H1 (cell line): ENCODE measurements at regions not wholly inside any gene's neighbourhood (a gene's known extent, or its start where the extent isn't known, plus 50 kb on each side); places are given as distances from the start of the nearest gene placed in this dataset.

Experiments used
- CTCF ChIA-PET: fragments of 300-600 bp; sonication (Branson Sonifier 250); formaldehyde crosslinking; loops from one replicate; lab custom pipeline; 2021; ENCODE audit not compliant: partially characterized antibody; lab: Charles Lee
- POLR2A ChIA-PET: fragments of 300-600 bp; sonication (Branson Sonifier 250); formaldehyde crosslinking; loops from one replicate; lab custom pipeline; 2021; ENCODE audit warnings: inconsistent platforms; ENCODE audit not compliant: partially characterized antibody; lab: Charles Lee
- DNase-seq, 2 experiments: peaks; one replicate each; pipeline versions ENCODE4 v3.0.0 to v3.0.0-alpha.2; 2010 to 2022; ENCODE audit warnings: low spot score in 2 of 2, low read depth in 1 of 2, mixed read lengths in 1 of 2
- FAIRE-seq: peaks from 2 replicates; lab custom pipeline; 2011; peaks lifted over from hg19 to GRCh38; lab: Jason Lieb, UNC
- H2AFZ ChIP-seq: 2 replicates; pipeline ENCODE4 v1.8.1; 2012; ENCODE audit warnings: low read length, inconsistent platforms
- H2AK5ac ChIP-seq: 2 replicates; pipeline ENCODE4 v1.6.1; 2013; ENCODE audit warnings: low read depth, low read length
- H2BK120ac ChIP-seq: replicated peaks from 2 replicates; pipeline ENCODE3; 2013; ENCODE audit warnings: low read depth, low read length, inconsistent platforms
- H2BK12ac ChIP-seq: 2 replicates; pipeline ENCODE4 v1.6.1; 2013; ENCODE audit warnings: low read depth, low read length
- H2BK15ac ChIP-seq: 2 replicates; pipeline ENCODE4 v1.6.1; 2013; ENCODE audit warnings: low read length
- H2BK20ac ChIP-seq: 2 replicates; pipeline ENCODE4 v1.6.1; 2013; ENCODE audit warnings: low read length
- H2BK5ac ChIP-seq: 2 replicates; pipeline ENCODE4 v1.6.1; 2013; ENCODE audit warnings: low read depth, low read length
- H3K14ac ChIP-seq: 2 replicates; pipeline ENCODE4 v1.6.1; 2013; ENCODE audit warnings: inconsistent platforms; ENCODE audit not compliant: insufficient read length
- H3K18ac ChIP-seq: 2 replicates; pipeline ENCODE4 v1.6.1; 2013; ENCODE audit warnings: low read length; ENCODE audit errors: extremely low read depth
- H3K23ac ChIP-seq: 2 replicates; pipeline ENCODE4 v1.6.1; 2013; ENCODE audit warnings: inconsistent platforms; ENCODE audit not compliant: insufficient read length
- H3K23me2 ChIP-seq: 2 replicates; pipeline ENCODE4 v1.6.1; 2013; ENCODE audit warnings: low read depth, low read length
- H3K27ac ChIP-seq: 2 replicates; pipeline ENCODE4 v1.6.1; 2011; ENCODE audit warnings: low read depth, low read length, inconsistent platforms
- H3K27me3 ChIP-seq, 4 experiments: replicated peaks in 1 of 4; 1 replicate in 1 of 4; 2 replicates in 3 of 4; pipeline versions ENCODE4 v1.6.1 to v1.8.1; 2011 to 2013; ENCODE audit warnings: low read length in 3 of 4, mild to moderate bottlenecking in 3 of 4, inconsistent platforms in 2 of 4, mixed read lengths in 2 of 4, moderate library complexity in 1 of 4; ENCODE audit not compliant: control insufficient read depth in 3 of 4, insufficient read depth in 3 of 4; ENCODE audit errors: extremely low read depth in 1 of 4
- H3K36me3 ChIP-seq, 4 experiments: 2 replicates each; pipeline versions ENCODE4 v1.6.1 to v1.8.1; 2011 to 2013; ENCODE audit warnings: mild to moderate bottlenecking in 4 of 4, low read length in 3 of 4, moderate library complexity in 2 of 4, control low read depth in 1 of 4, inconsistent platforms in 1 of 4; ENCODE audit not compliant: insufficient read depth in 4 of 4, control insufficient read depth in 2 of 4
- H3K4ac ChIP-seq: replicated peaks from 2 replicates; pipeline ENCODE3; 2013; ENCODE audit warnings: low read length, low read depth, mixed read lengths, inconsistent platforms; ENCODE audit not compliant: insufficient read length
- H3K4me1 ChIP-seq, 4 experiments: replicated peaks in 1 of 4; 1 replicate in 1 of 4; 2 replicates in 3 of 4; pipeline versions ENCODE4 v1.6.1 to v1.8.1; 2011 to 2013; ENCODE audit warnings: low read length in 3 of 4, inconsistent platforms in 2 of 4, mixed read lengths in 1 of 4; ENCODE audit not compliant: insufficient read depth in 4 of 4, control insufficient read depth in 3 of 4
- H3K4me2 ChIP-seq, 2 experiments: 2 replicates each; pipeline versions ENCODE4 v1.6.1 to v1.8.1; 2011 to 2013; ENCODE audit warnings: low read depth in 2 of 2, low read length in 2 of 2, control low read depth in 1 of 2, inconsistent platforms in 1 of 2, mild to moderate bottlenecking in 1 of 2; ENCODE audit not compliant: insufficient read depth in 1 of 2
- H3K4me3 ChIP-seq, 4 experiments: fragments of 200-600, 300-600 bp in 1 of 4; sonication (generic), shearing (Covaris generic), sonication (Bioruptor Twin) in 1 of 4; 2 replicates each; pipeline versions ENCODE4 v1.5.1 to v1.8.1; 2011 to 2016; ENCODE audit warnings: low read length in 4 of 4, low read depth in 3 of 4, control low read depth in 2 of 4, inconsistent platforms in 2 of 4, mild to moderate bottlenecking in 2 of 4, mixed read lengths in 1 of 4, moderate library complexity in 1 of 4; ENCODE audit not compliant: insufficient read depth in 2 of 4; ENCODE audit errors: extremely low read depth in 1 of 4
- H3K56ac ChIP-seq: replicated peaks from 2 replicates; pipeline ENCODE3; 2013; ENCODE audit warnings: low read depth, mild to moderate bottlenecking, mixed read lengths, low read length, inconsistent platforms; ENCODE audit not compliant: insufficient read length
- H3K79me1 ChIP-seq: 2 replicates; pipeline ENCODE4 v1.6.1; 2013; ENCODE audit warnings: low read depth, low read length, control low read depth
- H3K79me2 ChIP-seq, 2 experiments: 2 replicates each; pipeline versions ENCODE4 v1.6.1 to v1.8.1; 2012 to 2013; ENCODE audit warnings: low read length in 2 of 2, mild to moderate bottlenecking in 2 of 2, inconsistent platforms in 1 of 2; ENCODE audit not compliant: insufficient read depth in 2 of 2, control insufficient read depth in 1 of 2
- H3K9ac ChIP-seq, 4 experiments: replicated peaks in 1 of 4; 1 replicate in 1 of 4; 2 replicates in 3 of 4; pipeline versions ENCODE4 v1.6.1 to v1.8.1; 2011 to 2013; ENCODE audit warnings: low read depth in 3 of 4, low read length in 3 of 4, control low read depth in 2 of 4, mild to moderate bottlenecking in 2 of 4, moderate library complexity in 2 of 4, inconsistent platforms in 1 of 4; ENCODE audit errors: extremely low read depth in 1 of 4
- H3K9me3 ChIP-seq, 2 experiments: 2 replicates each; pipeline versions ENCODE4 v1.6.1 to v1.8.1; 2012 to 2013; ENCODE audit warnings: mild to moderate bottlenecking in 2 of 2, moderate library complexity in 2 of 2, control low read depth in 1 of 2, inconsistent platforms in 1 of 2, low read depth in 1 of 2, low read length in 1 of 2, mixed read lengths in 1 of 2; ENCODE audit not compliant: insufficient read depth in 2 of 2
- H4K20me1 ChIP-seq, 2 experiments: replicated peaks in 1 of 2; 2 replicates each; pipeline versions ENCODE3 to v1.8.1; 2011 to 2013; ENCODE audit warnings: inconsistent platforms in 2 of 2, low read length in 2 of 2, mild to moderate bottlenecking in 1 of 2; ENCODE audit not compliant: insufficient read depth in 2 of 2, control insufficient read depth in 1 of 2
- H4K5ac ChIP-seq: 2 replicates; pipeline ENCODE4 v1.6.1; 2013; ENCODE audit warnings: low read length, low read depth, mixed read lengths, inconsistent platforms; ENCODE audit not compliant: insufficient read length
- H4K8ac ChIP-seq: 2 replicates; pipeline ENCODE4 v1.8.0; 2013; ENCODE audit warnings: mild to moderate bottlenecking, moderate library complexity, low read length, inconsistent platforms; ENCODE audit not compliant: insufficient read depth; ENCODE audit errors: extremely low read depth
- H4K91ac ChIP-seq: replicated peaks from 2 replicates; pipeline ENCODE3; 2013; ENCODE audit warnings: low read length, mixed read lengths, inconsistent platforms; ENCODE audit not compliant: insufficient read length
- ATF2 ChIP-seq: IDR thresholded peaks from 2 replicates; pipeline ENCODE4 v1.6.1; 2012; ENCODE audit warnings: low read length, inconsistent platforms
- CTCF ChIP-seq, 3 experiments: IDR thresholded peaks; 1 replicate in 2 of 3; 2 replicates in 1 of 3; pipeline versions ENCODE4 v1.5.1 to v1.6.1; 2011; ENCODE audit warnings: low read length in 3 of 3, mild to moderate bottlenecking in 3 of 3, inconsistent platforms in 2 of 3, low read depth in 1 of 3, moderate library complexity in 1 of 3; ENCODE audit not compliant: insufficient read depth in 1 of 3; ENCODE audit errors: control extremely low read depth in 1 of 3
- KDM5A ChIP-seq: fragments of 200-600 bp; IDR thresholded peaks from 2 replicates; pipeline ENCODE4 v1.7.1; 2012; ENCODE audit warnings: mild to moderate bottlenecking, low read length, inconsistent platforms, mixed read lengths
- NRF1 ChIP-seq: IDR thresholded peaks from 2 replicates; pipeline ENCODE4 v1.6.1; 2011; ENCODE audit warnings: mild to moderate bottlenecking, low read depth, low read length, improper control_type of control experiment
- POU5F1 ChIP-seq: IDR thresholded peaks from 2 replicates; pipeline ENCODE4 v1.6.1; 2011; ENCODE audit warnings: low read depth, mild to moderate bottlenecking, low read length, moderate library complexity
- RFX5 ChIP-seq: IDR thresholded peaks from 2 replicates; pipeline ENCODE4 v1.6.1; 2011; ENCODE audit warnings: low read depth, low read length, improper control_type of control experiment, borderline replicate concordance
- RXRA ChIP-seq: IDR thresholded peaks from 2 replicates; pipeline ENCODE4 v1.6.1; 2011; ENCODE audit warnings: low read depth, mild to moderate bottlenecking, low read length, moderate library complexity; ENCODE audit not compliant: insufficient read depth
- SAP30 ChIP-seq: fragments of 300-600 bp; sonication (generic); IDR thresholded peaks from 2 replicates; pipeline ENCODE4 v1.7.1; 2012; ENCODE audit warnings: low read length, moderate library complexity, mild to moderate bottlenecking, inconsistent platforms; ENCODE audit not compliant: insufficient read depth, insufficient replicate concordance
- SIRT6 ChIP-seq: IDR thresholded peaks from one replicate; pipeline ENCODE4 v1.7.1; 2012; ENCODE audit warnings: low read length, inconsistent platforms
- WGBS, 2 experiments: shearing (Covaris generic) in 1 of 2; methylation state at CpG; one replicate each; pipeline versions ENCODE4 v1.1.6 to v1.1.7; 2013 to 2015; ENCODE audit warnings: low lambda C conversion rate in 2 of 2, mixed read lengths in 2 of 2, inconsistent platforms in 1 of 2, low coverage in 1 of 2, missing lambda C conversion rate in 1 of 2; ENCODE audit not compliant: insufficient replicate concordance in 2 of 2, insufficient coverage in 1 of 2, insufficient read length in 1 of 2; ENCODE audit errors: extremely low coverage in 1 of 2, missing lambda C conversion rate in 1 of 2; 5-methylcytosine and 5-hydroxymethylcytosine counted together

- Histone ChIP-seq H3K27ac (no peak overlapping the region), H3K9ac (no peak overlapping the region), H4K91ac (no peak overlapping the region), H3K4ac (no peak overlapping the region), H3K23me2 (peaks cover 3% of the 10 kb centered on the region; the same call in 1 of the 2 replicates), H3K79me2 (no peaks in the 10 kb centered on the region), H2BK12ac (no peak overlapping the region), H3K14ac (no peak overlapping the region), H2AK5ac (no peak overlapping the region), H2BK15ac (no peak overlapping the region), H3K4me3 (no peak overlapping the region), H3K23ac (no peak overlapping the region), H2BK20ac (no peak overlapping the region), H3K79me1 (no peaks in the 10 kb centered on the region), H2AFZ (no peak overlapping the region), H3K56ac (no peak overlapping the region), H4K8ac (no peak overlapping the region), H2BK120ac (no peak overlapping the region), H4K20me1 (no peaks in the 10 kb centered on the region), H3K9me3 (0 out of 4 replicates have a peak, but pooled peaks cover 0 to 4% of the 10 kb centered on the region in 2 experiments), H3K4me1 (peaks cover 0 to 6% (median 1%) of the 10 kb centered on the region in 4 experiments; a peak in 3 of 7 replicates), H4K5ac (no peak overlapping the region), H3K36me3 (no peaks in the 10 kb centered on the region; a peak in 1 of 8 replicates), H2BK5ac (no peak overlapping the region), H3K27me3 (no peaks in the 10 kb centered on the region), H3K18ac (no peak overlapping the region), H3K4me2 (no peak overlapping the region)
- POLR2A ChIA-PET: interaction anchor here (0.5 kb wide), 1 partner anchor 128 kb away, joined by 4 read pairs; no protein-coding TSS in a partner anchor
- FAIRE-seq: no peak
- DNase-seq: no peak
- CTCF ChIA-PET: interaction anchor here (0.7 to 3.1 kb wide), 9 partner anchors 9 to 188 kb away, joined by 3 to 14 read pairs (median 5); no protein-coding TSS in a partner anchor
- 82% methylated on average over 2 of the region's 2 CpGs; no CpG with 5 or more reads in 1 of the 2 experiments for WGBS, 2 experiments
- TF ChIP-seq RXRA: no peak
- no peak for TF ChIP-seq SAP30
- no peak for TF ChIP-seq ATF2
- no peak for TF ChIP-seq RFX5
- no peak for TF ChIP-seq SIRT6
- no peak for TF ChIP-seq POU5F1
- TF ChIP-seq NRF1: no peak
- TF ChIP-seq CTCF (IDR thresholded peaks at IDR 0.05; ENCODE audit: control extremely low read depth in 1 of 3, insufficient read depth in 1 of 3, low read depth in 1 of 3, low read length in 3 of 3): no peak
- no peak for TF ChIP-seq KDM5A
Observed at GRCh38 chr19:29075149-29075548, 137.8 kb downstream of the UQCRFS1 start.
